KOPT-K1 (cell line): ENCODE measurements at regions not wholly inside any gene's neighbourhood (a gene's known extent, or its start where the extent isn't known, plus 50 kb on each side); places are given as distances from the start of the nearest gene placed in this dataset.
A peak's percentile ranks its signal among the peaks of the same experiment; 100 is the strongest.

Experiments
- H3K27ac ChIP-seq: fragments of 200-600 bp; sonication (generic); 2 replicates; pipeline ENCODE4 v1.5.1; 2016; ENCODE audit warnings: antibody characterized with exemption, mild to moderate bottlenecking, low read depth, low read length; ENCODE audit not compliant: poor library complexity, severe bottlenecking
- H3K36me3 ChIP-seq: fragments of 200-600 bp; sonication (generic); 2 replicates; pipeline ENCODE4 v1.5.1; 2017; ENCODE audit warnings: antibody characterized with exemption, mild to moderate bottlenecking, low read length, moderate library complexity; ENCODE audit not compliant: insufficient read depth
- H3K9me3 ChIP-seq: fragments of 200-600 bp; sonication (generic); 2 replicates; pipeline ENCODE4 v1.5.1; 2017; ENCODE audit warnings: antibody characterized with exemption, low read length, mild to moderate bottlenecking; ENCODE audit not compliant: insufficient read depth, poor library complexity, severe bottlenecking

DNA sequence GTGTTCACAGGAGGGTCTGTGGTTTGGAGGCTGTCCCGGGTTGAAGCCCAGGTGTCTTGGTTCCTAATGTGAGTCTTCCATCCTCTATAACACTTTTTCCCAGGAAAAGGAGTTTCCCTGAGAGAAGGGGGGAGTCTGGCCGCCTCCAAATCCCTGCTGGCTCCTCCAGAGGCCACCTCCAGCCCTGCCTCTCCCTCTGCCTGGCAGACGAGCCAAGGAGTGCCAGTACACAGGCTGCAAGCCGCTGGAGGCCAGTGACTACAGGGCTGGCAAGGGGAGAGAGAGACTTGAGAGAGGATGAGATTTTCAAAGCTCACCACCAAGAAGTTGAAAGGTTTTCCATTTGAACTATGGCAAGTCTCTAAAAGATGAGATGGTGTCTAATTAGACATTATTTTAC lies 154.2 kb upstream of the ID2 start:
- no peak overlapping the region for H3K27ac ChIP-seq
- H3K9me3 ChIP-seq, result peaks cover 18% of the 10 kb centered on the region
- no peaks in the 10 kb centered on the region for H3K36me3 ChIP-seq

DNA sequence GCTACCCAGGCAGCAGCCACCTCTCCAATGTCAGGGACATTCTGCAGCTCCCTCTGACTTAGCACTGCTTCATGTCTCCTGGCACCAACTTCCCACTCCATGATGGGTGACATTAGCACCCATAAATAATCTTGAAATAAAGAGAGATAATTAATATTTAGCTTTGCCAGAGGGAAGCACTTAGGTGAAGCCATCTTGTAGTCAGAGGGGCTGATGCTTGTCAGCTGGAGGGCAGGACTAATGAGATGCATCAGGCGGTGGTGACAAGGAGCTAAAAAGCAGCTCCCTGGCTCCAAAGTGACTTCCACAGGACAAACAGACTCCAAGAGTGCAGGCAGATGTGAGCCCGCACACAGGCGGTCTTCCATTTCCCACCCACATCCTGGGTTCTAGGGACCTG lies 153.0 kb upstream of the ID2 start:
- Histone ChIP-seq H3K27ac (no peak overlapping the region), H3K36me3 (no peaks in the 10 kb centered on the region), H3K9me3 (peaks cover 18% of the 10 kb centered on the region)

DNA sequence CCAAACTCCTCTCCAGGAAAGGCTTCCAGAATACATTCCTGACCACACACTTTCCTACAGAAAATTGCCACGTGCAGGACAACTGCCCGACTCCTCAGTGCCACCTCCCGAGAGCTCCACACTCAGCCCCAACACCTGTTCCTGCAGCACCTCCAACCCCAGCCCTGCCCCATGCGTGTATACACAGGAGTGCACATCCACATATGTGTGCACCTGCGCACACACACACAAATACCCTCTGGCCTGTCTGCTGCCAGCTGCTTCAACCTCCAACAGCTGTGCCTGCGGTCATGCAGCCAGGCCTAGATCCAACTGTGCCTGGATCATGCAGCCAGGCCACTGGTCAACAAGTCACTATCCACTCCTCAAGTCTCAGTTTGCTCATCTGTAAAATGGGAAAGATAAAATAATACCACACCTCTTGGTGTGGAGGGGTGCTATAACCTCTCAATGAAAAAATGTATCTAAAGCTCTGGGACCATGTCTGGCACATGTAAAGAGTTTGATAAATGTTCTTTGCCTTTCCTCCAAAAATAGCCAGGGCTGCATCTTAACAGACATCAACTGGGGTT lies 152.1 kb upstream of the ID2 start:
- peaks cover 18% of the 10 kb centered on the region for H3K9me3 ChIP-seq
- H3K27ac ChIP-seq, result no peak overlapping the region
- H3K36me3 ChIP-seq, result no peaks in the 10 kb centered on the region

DNA sequence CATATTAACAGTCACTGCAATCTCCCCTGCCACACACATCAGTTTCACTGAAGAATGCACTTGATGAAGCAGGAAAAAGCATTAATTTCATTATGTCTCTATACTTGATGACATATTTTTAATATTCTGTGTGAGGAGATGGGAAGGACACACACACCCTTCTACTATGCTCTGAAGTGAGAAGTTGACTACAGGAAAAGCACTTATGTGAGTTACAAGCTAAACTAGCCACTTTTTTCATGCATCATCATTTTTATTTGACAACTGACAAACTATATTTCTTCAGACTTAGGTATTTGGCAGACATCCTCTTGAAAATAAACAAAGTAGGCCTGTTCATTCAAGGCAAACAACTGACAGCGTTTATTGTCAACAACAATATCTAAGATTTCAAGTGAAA lies 150.4 kb upstream of the ID2 start:
- Histone ChIP-seq H3K27ac (no peak overlapping the region), H3K36me3 (no peaks in the 10 kb centered on the region), H3K9me3 (peaks cover 18% of the 10 kb centered on the region)

DNA sequence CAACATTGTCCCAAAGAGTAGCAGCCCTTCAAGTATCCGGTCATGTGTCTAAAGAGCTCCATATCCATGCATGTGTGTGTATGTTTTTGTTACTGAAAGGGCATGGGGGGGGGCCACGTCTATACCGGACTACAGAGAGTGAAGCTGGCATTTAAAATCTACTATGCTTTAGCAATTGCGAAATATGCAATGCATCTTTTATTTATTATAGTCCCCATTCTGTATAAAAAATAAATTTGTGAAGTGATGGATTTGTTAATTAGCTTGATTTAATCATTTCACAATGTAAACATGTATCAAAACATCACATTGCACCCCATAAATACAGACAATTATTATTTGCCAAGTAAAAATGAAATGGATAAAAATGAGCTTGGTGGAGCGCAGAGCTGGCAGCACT lies 149.4 kb upstream of the ID2 start:
- no peaks in the 10 kb centered on the region for H3K36me3 ChIP-seq
- peaks cover 18% of the 10 kb centered on the region for H3K9me3 ChIP-seq
- H3K27ac ChIP-seq, result no peak overlapping the region

DNA sequence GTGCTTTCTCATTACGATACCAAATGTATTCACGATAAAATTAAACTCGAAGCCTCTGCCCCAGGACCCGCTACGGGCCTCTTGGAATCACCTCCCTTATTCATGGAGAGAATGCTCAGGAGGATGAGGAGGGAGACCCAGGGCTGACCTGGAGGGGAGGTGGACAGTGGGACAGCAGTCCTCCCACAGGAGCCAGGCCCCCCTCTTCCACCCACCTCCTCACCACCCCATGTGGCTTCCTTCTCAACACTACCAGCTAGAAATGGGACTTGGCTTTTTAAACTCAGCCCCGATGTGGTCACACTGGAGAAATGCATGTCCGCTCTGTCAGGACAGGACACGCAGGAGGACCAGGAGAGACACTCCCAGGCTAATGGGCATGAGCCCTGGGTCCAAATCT lies 147.9 kb upstream of the ID2 start:
- no peaks in the 10 kb centered on the region for H3K36me3 ChIP-seq
- H3K9me3 ChIP-seq, result peaks cover 18% of the 10 kb centered on the region
- no peak overlapping the region for H3K27ac ChIP-seq

DNA sequence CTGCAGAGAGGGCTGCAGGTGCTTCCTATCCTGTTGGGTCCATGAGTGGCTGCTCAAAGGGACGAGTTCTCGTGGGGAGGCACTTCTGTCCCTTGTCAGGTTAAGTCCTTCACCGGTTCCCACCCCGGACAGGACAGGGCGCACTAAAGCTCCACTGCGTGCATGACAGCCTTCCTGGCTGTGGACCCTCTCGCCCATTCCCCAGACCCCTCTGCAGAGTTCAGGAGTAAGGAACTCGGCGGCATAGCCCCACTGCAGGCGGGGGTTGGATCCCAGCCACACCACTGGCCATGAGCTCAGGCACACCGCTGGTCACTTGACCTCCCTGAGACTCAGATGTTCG lies 147.5 kb upstream of the ID2 start:
- H3K27ac ChIP-seq, result no peak overlapping the region
- H3K9me3 ChIP-seq, result peaks cover 18% of the 10 kb centered on the region
- no peaks in the 10 kb centered on the region for H3K36me3 ChIP-seq

DNA sequence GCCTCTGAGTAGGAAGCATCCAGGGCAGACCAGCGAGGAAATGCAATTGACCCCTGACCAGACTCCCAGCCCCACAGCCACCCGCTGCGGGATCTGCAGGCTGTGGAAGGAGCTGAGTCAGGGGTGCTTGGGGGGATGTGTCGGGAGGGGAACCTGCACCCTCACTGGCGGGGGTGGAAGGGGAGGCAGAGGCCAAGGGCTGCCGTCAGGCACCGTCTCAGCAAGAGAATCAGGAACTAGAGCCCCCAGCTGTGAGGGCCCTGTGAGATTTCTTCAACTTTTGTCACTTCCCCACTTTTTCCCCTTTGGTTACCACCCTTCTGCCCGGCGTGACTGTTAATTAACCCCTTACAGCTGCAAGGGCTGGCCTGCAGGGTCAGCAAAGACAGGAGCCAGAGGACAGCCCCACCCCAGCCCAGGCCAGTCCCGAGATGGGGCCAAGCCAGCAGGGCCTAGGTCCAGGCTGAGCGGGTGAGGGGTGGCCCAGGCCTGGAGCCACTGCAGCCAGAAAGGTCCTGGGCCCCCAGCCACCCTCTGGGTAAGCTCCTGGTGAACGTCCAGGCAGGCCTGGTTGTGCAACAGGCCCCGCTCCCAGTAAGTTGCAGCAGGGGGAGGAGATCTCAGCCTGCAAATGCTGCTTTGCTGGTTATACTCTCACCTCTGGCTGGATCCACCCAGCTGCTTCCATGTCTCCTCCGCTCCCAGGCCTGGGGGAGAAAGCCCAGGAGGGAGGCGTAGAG lies 147.0 kb upstream of the ID2 start:
- peaks cover 18% of the 10 kb centered on the region for H3K9me3 ChIP-seq
- no peak overlapping the region for H3K27ac ChIP-seq
- no peaks in the 10 kb centered on the region for H3K36me3 ChIP-seq

DNA sequence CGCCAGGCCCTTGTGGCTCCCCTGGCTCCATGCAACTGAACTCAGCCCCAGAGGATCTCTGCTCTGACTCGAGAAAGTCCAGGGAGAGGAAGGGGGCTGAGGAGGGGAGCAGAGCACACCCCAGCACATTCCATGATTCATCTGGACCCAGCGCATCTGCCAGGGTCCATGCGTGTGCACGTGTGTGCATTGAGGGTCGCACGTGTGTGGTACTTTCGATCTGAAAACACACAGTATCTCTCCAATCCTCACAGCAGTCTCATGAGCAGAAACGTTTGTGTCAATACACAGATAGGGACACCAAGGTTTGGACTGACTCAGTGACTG lies 146.4 kb upstream of the ID2 start:
- Histone ChIP-seq H3K9me3 (peaks cover 18% of the 10 kb centered on the region), H3K36me3 (no peaks in the 10 kb centered on the region), H3K27ac (peak overlapping the region; percentile 10)

DNA sequence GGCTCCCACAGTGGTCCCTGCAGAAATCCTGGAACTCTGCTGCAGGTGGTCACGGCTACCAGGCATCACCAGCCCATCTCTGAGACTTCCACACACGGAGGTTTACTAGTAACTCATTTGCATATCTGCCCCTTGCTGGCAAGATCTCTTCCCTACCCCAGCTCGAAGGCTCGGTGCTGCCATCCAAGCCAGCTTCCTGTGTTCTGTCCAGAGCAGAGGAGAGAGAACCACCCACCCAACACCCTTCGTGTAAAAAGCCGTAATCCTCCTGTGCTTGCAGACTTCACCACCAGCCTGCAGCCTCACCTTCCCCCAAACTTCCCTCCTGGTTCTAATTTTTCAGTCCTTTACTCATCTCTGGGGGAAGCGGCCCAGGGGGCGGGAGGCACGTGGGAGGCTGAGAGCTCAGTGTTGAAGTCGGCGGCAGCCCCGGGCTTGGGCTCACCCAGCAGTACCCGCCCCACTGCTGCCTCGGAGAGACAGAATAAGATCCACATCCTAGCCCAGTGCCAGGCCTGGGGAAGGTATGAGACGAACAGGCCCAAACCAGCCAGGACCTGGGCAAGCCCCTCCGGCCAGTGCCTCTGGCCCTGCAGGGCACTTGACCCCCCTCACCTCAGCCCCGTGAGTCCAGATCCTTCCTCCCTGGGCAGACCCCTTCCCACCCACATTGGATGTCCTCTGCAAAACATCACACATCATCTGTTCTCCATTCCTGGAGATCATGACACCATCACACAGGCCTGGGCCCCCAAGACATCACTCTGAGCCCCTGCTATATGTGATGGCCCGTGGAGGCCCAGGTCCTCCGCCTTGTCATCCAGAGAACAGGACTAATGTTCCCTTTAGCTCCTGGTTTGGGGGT lies 145.8 kb upstream of the ID2 start:
- peaks cover 12% of the 10 kb centered on the region for H3K9me3 ChIP-seq
- peak overlapping the region; percentile 10 for H3K27ac ChIP-seq
- H3K36me3 ChIP-seq, result no peaks in the 10 kb centered on the region

DNA sequence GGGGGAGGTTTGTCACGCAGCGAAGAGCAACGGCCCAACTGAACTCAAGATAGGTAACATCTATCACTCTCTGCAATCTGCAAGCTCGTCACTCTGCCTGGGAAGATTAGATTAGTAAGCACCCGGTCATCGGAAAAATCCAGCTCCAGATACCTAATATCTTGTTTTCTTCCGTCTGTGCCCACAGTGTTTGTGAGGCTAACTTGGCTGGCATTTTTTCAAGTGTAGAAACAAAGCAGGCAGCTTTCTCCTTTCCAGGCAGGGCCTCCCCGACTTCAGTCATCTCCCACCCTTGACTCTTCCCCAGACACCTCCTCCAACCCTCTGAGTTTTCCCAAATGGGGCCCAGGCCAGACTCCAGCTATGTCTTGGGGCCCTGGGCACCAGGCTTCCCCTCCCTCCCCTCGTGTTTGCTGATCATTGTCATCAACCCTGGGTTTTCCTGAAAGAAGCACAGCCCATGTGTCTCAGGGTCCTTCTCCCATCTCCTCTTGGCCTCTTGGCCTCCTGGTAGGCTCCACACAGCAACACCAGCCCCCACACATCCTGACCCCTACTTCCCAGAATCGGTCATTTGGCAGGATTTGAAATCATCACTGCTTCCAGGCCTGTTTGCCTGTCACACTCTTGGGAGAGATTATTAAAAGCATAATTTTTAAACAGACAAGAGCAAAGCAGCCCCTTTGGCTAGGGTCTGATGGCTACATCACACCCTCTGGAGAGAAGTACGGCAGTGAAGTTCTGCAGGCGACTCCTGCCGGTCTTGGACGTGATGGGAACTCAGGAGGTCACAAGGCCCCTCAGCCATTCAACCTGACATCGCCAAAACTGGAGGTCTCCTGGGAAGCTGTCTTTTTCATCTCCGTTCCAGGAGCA lies 144.9 kb upstream of the ID2 start:
- no peaks in the 10 kb centered on the region for H3K36me3 ChIP-seq
- H3K9me3 ChIP-seq, result peaks cover 3% of the 10 kb centered on the region
- H3K27ac ChIP-seq, result no peak overlapping the region

DNA sequence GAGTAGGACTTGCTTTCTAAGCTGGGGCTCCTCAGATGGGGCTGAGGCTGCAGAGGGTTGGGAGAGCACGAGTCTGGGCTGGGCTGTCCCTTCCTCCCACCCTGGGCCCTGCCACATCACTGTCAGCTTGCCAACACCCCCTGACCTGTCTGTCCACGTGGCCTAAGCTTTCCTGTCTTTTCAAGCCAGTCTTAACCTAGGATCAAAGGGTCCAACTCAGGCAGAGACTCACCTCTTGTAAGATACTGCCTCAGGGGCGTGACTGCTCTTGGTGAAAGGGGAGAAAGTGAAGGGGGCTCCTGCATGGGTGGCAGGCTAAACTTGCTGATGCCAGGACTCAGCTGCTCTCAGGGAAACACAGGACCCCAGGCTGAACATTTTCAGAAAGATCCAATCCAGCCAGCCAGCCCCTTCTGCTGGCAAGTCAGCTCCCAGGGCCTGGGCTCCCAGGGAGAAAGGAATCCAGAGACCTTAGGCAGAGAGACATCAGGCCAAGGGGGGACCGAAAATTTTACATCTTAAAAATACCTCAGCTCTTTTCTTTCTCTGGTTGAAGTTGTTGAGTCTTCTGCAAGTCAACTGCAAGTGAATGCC lies 144.2 kb upstream of the ID2 start:
- Histone ChIP-seq H3K9me3 (no peaks in the 10 kb centered on the region), H3K36me3 (no peaks in the 10 kb centered on the region), H3K27ac (no peak overlapping the region)

DNA sequence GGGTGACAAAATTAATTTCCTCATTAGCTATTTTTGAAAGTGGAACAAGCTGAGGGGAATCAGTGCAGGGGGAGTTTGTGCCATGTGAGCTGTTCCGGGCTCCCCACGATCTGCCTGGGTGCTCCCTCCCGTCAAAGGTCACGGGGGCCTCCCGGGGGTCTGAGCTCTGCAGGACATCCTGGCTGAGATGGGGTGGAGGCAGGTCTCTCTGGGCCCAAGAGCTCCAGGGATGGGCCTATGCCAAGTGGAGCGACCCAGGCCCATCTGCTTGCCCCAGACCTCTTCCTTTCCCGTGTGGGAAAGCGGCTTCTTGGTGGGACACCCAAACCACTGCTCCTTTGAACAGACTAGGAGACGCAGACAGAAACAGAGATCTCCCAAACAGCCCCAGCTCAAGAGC lies 143.3 kb upstream of the ID2 start:
- Histone ChIP-seq H3K27ac (no peak overlapping the region), H3K9me3 (no peaks in the 10 kb centered on the region), H3K36me3 (no peaks in the 10 kb centered on the region)

DNA sequence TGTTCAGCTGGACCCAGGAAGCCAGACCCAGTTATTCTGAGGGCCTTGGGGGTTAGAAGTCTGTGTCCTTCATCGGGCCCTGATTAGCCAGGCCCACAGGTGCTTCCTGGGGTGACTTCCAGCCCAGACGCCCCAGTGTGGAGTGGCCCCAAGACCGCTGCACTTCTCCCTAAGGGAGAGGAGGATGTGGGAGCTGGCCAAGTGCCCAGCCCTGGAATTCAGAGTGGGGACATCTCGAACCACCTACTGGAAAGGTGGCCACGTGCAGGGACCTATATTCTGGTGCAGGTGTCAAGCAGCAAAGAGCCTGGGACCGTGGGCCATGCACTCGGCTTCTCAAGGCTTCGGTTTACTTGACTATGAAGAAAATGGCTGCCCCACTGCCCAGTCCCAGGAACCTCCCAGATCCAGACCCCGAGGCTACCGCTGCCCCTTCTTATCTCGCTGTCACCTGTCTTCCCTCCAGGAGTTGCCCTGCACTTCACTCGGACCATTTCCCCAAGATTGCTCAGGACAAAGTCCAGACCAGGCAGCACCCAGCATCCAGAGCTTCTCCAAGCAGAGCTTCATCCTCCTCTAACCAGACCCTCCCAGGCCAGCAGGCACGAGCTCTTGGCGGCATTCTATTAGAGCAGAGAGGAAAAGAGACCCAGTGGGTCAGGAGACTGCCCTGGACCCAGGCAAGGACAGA lies 142.8 kb upstream of the ID2 start:
- no peak overlapping the region for H3K27ac ChIP-seq
- no peaks in the 10 kb centered on the region for H3K36me3 ChIP-seq
- H3K9me3 ChIP-seq, result no peaks in the 10 kb centered on the region
